GM18870 (cell line): ENCODE measurements at regions not wholly inside any gene's neighbourhood (a gene's known extent, or its start where the extent isn't known, plus 50 kb on each side); places are given as distances from the start of the nearest gene placed in this dataset.

Experiments used
- ATAC-seq: cut with Tn5 transposase; IDR thresholded peaks from one replicate; pipeline ENCODE4 v1.9.1; 2021; ENCODE audit warnings: moderate library complexity; ENCODE audit not compliant: unreplicated experiment

DNA sequence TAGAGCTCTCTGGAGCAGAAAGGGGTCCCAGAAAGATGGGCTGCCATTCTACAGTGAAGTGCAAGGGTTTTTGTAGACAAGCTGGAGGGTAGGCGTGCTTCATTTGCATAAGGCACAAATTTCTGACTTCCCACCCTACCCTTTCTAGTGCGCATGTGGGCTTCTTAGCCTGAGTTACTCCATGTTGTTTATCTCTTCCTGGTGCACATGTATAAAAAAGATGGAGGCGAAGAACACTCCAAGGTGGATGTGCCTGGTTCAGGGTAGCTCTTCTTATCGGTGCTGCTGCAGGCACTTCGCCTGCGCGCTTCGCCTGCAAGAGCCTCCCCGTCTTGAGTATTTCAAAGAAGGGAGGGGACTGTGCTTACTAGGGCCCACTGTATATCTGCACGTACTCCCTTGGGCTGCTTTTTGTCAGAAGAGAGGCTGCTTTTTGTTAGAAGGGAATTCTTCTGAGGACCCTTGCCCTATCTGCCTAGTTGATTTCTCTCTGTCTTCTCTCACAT is 1047.3 kb upstream of the CNTN5 start:
- no peak for ATAC-seq

DNA sequence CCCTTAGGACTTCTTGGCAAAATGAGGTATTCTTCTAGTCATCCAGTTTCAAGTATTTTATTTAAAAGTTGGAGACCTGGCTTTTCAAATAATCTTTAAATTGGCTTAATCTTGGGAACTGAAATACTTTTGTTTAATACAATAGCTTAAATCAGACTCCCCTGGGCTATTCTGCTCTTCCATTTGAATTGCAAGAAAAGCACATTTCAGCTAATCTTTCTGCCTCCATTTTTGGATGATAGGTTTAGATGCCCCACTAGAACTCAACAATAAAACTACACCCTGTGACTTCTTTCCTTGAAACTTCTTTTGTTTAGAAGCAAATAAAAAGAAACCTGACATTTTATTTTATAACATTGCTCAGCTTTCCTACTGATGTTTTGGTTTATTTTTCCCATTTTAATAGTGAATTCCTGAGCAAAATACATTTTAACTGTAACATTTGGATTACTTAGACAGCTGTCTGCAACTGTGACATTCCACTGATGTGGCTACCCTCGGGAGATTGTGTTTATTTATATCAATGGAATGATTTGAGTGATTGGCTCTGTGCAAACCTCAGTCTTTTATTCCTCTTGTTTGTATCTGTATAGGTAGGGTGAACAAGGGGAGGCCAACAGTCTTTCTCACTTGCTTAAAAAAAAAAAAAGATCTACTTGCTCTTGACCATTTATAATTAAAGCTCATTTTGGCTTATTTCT is 1045.8 kb upstream of the CNTN5 start:
- no peak for ATAC-seq

DNA sequence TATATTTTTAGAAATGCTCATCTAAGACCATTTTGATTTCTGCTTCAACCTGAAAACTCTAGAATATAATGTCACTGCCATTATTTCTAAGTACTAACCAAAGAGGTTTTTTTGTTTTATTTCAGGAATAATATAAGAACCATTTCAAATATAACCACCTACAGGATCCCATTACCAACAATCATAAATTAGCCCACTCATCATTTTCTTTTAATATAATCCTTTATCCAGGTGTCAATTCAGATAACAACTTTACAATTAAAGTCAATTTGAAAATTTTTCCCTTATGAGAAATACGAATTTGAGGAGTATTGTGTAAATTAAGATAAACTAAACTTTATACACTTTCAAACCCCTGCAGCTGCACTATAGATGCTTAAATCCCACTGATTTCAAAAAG is 1043.0 kb upstream of the CNTN5 start:
- ATAC-seq, result no peak

DNA sequence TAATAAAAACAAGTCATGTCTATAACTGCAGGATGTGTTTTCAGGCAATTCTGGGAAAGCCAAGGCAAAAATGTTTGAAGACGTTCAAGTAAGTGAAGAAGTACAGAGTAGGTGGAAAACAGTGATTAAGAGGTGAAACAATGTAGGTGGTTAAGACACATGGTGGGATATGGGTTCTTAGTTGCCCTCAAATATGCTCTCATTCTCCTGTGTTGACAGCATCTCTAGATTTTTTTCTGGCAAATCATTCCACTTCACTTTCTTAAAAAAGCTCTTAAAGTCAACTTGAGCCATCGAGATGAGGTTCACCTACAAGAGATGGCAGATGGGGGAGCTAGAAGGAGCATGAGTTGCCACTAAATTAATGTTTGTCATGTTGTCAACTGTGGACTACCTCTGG is 1041.0 kb upstream of the CNTN5 start:
- ATAC-seq, result no peak

DNA sequence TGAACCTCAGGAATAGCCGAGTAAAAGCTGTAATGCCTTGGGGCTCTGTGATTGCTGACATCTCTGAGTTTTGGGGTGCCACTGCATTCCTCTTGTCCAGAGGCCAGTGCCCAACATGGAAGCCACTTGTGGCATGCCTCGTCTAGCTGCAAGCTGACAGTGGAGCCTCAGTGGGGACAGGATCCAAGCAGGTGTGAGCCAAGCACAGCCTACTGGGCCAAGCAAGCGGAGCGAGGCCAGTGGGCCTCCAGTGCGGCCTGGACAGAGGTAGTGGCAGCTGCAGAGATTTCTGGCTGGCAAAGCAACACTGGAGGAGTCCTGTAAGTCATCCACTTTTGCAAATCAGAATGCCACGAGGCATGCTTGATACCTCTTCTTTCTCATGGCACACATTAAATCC is 1038.2 kb upstream of the CNTN5 start:
- ATAC-seq, result no peak

DNA sequence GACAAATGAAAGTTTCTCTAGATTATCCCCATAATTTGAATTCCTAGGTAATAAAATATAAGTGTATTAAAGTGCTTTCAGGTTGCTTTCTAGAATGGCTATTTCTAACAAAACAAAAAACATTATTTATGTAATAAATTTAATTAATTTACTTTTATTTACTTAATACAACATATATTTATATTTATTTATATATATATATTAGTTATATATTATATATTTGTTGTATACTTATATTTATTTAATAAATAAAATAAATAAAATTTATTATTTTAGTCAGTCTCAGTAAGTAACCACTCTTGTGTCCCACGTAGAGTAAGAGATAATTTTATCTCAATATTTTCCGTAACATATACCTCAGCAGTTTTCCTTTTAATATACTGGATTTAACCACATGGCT is 1031.6 kb upstream of the CNTN5 start:
- ATAC-seq, result no peak

DNA sequence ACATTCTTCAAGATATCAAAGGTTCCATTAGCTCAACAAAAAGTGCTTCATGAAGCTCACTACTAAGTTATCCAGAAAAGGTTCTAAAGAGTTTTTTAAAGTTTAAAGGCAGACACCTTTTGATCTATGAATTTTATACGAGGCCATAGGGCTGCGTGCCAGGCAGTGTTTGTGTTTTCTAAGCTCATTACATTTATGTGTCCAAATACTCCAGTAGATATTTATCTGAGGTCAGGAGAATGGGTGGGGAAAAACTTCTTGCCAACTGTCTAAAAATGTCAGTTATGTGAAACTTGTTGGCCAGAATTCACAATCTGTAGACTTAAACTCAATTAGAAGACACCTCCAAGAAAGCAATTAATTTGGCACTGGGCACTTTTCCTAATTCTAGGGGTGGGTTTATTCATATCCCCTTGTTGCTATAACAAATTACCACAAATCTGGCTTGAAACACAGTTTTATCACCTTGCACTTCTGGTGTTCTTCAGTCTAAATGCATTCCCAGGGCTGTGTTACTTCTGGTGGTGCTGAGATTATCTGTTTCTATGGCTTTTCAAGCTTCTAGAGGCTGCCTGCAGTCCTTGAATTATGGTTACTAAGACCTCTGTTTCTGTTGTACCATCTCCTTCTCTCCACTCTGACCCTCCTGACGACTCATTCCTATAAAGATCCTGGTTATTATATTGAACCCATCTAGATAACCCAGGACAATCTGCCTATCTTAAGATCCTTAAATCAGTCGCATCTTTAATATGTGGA is 1030.4 kb upstream of the CNTN5 start:
- no peak for ATAC-seq

DNA sequence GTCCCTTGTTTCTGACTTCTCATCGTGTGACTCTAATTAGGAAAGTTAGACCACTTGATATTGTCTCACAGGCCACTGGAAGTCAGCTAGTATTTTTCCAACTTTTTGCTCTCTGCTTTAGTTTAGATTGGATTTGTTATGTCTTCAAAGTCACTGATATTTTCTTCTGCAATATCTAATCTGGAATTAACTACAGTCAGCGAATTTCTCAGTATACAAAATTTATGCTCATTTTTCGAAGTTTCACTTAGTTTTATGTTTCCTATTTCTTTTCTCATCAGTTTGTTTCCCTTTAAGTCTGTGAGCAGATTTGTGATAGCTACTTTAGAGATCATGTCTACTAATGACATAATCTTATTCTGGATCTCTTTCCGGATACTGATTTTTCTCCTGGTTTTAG is 1027.2 kb upstream of the CNTN5 start:
- no peak for ATAC-seq

DNA sequence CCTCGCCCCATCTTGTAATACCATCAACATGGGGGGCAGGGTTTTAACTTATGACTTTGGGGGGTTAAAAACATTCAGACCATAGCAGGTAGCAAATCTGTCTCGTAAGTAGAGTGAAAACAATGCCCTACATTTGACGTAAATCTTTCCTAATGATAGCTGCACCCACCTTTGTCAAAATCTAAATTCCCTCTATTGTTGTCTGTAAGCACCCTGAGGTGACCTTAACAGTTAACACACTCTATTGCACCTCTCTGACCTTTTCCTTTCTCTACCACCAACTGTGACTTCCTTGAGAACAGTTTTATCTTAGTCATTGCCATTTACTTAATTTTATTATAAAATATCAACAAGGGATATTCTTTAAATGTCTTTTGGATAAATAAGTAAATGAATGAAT is 1024.9 kb upstream of the CNTN5 start:
- ATAC-seq, result no peak

DNA sequence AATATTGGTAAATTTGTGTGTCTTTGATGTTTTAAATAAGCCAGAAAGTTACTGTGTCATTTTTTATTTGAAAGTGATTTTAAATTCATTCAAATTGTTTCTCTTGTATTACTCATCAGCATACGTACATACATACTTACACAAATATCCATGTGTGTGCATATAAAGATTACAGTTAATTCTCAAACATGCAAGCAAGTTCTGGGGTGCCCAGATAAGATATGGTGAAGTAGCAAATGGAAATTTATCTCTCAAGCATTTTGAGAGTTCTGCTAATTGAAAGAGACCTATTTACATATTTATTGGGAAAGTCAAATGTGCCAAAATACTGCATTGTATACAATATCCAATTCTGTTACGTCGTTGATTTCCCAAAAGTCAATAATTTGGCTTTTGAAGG is 1024.0 kb upstream of the CNTN5 start:
- no peak for ATAC-seq

DNA sequence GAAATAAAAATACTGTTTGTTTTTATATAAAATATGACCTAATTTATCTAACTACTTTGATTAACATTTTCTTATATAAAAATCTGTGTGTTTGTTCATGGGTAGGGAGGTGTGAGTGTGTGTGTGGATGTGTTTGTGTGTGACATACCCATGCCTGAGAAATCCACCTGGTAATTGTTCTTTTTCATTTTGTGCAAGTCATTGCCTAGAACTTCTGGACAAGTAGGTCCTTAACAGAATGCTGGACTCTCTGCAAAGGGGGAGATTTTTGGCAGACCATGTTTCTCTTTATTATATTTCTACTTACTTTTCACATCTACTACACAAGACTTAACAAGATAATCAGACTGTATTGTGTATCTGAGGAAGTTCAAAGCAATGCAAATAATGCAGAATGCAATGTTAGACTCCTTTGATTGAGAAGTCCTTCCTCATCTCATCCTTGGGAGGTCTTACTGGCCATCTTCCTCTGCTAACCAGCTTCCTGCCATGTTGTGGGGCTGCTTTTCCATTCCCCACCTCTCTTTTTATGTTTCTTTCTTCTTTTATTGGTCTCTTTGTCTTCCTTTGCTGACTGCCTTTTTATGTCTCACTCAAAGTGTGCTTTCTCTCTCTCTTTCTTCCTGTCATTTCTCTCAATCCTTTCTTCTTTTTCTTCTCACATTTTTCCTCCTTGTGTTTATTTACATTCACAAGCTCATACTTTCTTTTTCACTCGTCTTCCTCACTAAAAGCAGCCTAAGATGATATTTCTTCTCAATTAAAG is 1017.0 kb upstream of the CNTN5 start:
- ATAC-seq, result no peak

DNA sequence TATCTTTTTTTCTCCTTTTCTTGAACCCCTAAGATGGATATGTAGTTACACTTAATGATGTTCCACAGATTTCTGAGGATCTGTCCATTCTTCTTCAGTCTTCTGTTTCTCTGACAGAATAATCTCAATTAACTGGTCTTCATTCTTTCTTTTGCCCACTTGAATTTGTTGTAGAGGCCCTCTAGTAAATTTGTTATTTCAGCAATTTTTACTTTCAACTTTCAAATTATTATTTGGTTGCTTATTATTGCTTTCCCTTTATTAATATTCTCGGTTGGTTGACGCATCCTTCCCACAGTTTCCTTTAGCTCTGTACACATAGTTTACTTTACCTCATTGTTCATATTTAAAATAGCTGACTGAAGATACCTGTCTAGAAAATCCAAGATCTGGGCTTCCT is 1013.7 kb upstream of the CNTN5 start:
- no peak for ATAC-seq

DNA sequence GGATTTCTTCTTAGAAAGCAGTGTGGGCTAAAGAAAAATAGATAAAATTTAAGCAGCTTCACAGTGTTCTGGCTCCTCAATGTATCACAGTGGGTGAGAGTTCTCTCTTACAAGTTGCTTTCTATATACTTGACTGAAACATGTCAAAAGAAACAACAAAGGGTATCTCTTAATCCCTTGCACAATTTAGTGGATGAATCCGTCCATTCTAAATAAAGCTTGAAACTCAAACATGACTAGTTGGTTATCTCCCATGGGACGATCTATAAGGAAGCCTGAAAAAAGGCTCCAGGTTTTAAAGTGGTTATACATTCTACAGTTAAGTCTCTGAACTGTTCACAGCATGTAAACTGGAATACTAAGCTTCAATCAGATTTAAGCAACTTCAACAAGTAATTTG is 993.1 kb upstream of the CNTN5 start:
- no peak for ATAC-seq

DNA sequence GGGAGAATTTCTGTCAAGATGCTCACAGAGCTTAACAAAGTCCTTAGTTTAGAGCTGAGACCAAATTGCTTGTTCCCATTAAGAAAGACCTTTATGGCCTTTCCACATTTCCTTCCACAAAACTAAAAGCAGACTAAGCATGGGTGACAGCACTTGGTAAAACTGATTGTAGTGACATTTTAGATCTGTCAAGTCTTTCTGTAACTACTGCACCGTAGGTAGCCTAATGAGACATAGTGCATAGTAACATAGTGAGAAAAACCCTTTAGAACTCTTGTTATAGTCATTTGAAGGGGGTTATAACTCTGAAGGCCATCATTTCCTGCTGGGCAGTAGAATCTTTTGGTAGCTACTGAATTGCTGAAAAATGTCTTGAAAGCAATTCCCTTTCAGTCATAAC is 990.9 kb upstream of the CNTN5 start:
- ATAC-seq, result no peak

DNA sequence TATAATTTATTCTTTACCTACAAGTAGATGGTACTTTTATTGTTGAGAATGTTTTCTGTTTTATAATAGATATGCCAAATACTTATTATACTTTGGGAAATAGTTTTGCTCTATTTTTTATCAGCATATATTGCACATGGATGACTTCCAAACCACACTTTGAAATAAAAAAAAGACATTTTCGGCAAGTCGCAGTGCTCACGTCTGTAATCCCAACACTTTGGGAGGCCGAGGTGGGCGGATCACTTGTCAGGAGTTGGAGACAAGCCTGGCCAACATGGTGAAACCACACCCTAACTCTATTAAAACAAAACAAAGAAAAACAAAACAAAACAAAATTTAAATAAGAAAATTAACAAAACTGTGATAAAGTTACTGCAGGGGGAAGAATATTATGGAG is 983.9 kb upstream of the CNTN5 start:
- no peak for ATAC-seq

DNA sequence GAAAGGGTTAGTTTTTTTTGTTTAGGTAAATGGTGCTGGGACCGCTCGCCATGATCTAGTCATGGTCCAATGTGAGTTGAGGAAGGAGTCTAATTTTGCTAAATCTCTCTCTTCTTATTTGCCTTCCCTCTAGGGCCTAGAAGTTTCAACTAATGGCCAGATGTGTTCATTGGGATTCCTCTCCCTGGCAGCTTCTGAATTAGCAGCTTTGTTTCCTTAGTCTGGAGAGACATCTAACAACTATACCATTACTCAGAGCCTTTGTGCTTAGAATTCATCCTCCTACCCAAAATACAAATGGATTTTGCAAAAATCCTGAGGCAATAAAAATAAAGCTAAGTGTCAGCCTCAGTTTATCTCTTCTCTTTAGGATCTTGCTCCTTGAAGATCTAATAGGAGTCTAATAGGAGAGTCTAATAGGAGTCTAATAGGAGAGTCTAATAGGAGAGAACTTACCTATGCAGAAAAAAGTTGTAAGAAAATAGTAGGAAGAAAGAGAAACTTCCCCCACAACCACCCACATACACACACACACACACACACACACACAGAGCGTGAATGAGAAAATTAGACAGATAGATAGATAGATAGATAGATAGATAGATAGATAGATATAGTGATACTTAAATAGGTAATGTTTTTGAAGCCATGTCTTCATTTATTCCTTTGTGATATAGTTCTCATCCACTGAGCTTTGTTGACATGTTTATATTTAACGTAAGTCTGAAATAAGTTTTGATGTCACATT is 980.5 kb upstream of the CNTN5 start:
- no peak for ATAC-seq

DNA sequence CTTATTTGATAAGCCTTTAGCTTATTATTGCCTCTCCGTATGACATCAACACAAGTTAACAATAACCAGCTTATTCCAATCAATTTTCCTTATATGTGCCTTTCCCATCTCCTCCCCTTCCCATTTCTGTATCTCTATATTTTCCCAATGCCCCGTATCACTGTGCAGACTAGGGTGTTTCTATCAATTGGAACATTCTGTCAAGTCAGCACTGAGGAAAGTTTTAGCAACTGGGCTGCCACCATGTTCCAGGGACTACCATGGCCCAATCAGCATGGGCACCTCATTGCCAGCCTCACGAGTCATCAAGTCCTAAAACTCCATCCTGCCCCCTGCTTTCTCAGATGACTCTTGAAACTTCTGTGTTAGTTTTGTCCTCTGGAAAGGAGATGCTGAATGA is 973.1 kb upstream of the CNTN5 start:
- no peak for ATAC-seq

DNA sequence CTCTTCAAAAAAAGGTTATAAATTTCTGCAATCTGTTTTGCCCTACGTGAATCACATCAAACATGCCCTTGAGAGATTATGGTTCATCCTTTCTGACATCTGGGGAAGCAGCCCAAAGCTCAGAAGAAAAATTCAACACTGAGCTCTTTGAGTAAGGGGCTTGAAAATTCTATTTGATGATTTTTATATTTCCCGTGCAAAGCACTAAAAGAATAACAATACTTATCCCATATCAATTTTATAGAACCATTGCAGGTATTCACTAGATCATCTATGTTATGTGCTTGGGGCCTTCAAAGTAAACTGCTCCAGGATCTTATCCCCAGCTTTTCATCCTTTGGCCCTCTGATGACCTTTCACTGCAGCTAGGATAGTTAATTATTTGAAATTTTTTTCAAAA is 966.9 kb upstream of the CNTN5 start:
- ATAC-seq, result no peak

DNA sequence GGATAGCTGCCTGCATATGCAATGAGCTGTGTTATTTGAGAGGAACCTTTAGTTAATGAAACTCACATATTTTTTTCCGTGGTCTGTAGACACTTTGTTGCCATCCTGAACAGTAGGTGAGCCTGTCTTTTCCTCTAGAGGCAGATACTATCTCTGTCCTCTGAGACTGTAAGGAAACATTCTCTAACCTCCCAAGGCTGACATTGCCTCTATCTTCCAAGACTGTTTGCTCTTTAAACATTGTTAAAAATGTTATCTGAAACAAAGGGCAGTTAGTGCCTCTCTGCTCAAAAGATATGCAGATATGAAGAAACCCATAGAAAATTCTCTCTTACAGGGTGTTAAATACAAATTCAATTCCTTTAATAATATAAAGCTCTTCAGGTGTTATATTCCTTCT is 963.8 kb upstream of the CNTN5 start:
- no peak for ATAC-seq

DNA sequence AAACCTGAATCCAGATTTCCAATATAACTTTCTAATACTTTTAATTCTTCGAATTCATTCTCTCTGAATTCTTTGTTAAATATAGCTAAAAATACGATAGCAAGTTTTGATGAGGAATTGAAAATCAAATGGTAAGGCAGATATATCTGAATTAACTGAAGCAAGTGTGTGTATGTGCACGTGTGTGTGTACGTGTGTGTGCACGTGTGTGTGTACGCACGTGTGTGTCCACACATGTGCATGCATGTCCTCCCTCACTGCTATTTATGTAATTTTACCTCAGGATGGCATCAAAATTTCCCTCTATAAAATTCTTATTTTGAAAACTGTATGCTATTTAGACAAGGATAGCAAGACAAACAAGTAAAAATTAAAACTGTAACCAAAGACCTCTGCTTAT is 961.3 kb upstream of the CNTN5 start:
- no peak for ATAC-seq

DNA sequence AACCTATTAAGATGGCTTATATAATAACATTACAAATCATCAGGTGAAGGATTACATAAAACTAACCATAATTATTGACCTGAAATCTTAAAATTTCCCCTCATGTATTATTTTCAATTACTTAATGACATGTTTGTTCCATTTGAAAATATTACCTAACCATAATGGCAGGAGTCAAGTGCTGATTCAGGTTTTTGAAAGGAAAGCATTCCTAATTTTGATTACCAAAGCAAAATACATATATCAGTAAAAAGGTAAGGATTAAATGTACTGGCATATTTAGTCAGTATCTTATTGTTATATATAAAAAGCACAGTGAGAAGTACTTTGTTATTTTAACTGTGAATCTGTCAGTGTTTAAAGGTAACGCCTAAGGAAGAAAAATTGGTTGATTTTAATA is 960.0 kb upstream of the CNTN5 start:
- no peak for ATAC-seq
